ENCODE measurements at regions not wholly inside any gene's neighbourhood (a gene's known extent, or its start where the extent isn't known, plus 50 kb on each side); places are given as distances from the start of the nearest gene placed in this dataset.
"Not testable (repeated sequence)": the region's sequence is repeated elsewhere in the genome, so short reads cannot be mapped to it uniquely, and the experiment has no call there.

DNA sequence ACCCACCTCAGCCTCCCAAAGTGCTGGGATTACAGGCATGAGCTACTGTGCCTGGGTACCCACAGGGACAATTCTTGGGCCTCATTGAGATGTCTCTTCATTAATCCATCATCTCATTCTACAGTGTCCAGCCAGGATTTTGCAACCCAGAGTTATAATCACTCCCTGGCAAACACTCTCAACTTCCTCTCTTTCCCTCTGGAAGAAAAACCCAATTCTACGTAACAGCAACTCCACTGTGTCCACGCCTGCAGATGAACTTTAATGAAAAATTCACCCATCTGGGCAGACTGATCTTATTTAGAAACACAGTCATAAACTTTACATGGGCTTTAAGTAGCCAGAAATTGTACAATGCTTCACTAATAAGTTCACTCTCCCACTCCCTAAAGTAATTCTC lies 90.1 kb upstream of the ABCC4 start:
- no peak for DNase-seq

DNA sequence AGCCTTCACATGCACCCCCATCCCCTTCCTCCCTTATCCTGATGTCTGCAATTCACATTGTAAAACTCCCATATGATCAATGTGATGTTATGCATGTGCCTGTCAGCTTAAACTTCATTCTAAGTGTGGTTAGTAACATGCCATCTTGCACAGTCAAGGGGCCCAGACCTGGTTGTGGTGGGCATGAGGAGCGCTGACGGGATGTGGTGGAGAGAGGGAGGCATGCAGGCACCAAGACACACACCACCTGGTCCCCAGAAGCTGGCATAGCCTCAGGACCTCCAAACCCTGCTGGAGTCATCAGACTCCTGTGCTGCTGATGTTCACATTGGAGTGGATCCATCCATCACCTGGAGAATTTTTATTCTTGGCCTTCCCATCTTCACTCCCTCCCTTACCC lies 90.5 kb upstream of the ABCC4 start:
- no peak for DNase-seq

DNA sequence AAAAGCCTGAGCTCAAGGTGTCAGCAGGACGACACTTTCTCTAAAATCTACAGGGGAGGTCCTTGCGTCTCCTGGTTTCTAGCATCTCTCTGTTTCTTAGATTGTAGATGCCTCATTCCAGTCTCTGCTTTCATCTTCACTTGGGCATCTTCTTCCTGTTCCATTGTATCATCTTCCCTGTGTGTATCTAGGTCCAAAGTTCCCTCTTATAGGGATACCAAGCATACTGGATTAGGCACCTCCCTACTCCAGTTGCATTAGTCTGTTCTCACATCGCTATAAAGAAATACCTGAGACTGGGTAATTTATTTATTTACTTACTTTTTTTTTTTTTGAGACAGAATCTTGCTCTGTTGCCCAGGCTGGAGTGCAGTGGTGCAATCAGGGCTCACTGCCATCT lies 91.3 kb upstream of the ABCC4 start:
- DNase-seq, result no peak

DNA sequence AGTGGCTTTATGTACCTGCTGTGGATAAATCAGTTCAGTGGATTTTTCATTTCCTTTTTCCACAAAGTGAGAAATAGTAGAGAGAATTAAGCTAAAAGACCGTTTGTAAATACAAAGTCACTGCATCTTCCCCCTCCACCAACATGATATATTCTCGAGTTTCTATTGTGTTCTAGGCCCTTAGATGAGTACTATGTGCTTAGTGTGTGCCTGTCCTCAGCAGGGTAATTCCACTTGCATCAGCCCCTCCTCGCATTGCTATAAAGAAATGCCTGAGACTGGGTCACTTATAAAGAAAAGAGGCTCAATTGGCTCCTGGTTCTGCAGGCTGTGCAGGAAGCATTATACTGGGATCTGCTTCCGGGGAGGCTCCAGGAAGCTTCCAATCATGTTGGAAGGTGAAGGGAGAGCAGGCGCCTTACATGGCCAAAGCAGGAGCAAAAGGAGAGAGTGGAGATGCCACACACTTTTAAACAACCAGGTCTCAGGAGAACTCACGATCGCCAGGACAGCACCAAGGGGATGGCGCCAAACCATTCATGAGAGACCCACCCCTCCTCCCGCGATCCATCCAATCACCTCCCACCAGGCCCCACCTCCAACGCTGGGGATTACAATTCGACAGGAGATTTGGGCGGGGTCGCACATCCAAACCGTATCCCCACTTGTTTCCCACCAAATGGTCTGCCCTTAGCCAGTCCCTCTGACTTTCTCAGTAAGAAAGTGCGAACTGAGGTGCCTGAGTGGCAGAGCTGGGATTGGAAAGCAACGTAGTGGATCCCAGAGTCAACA lies 102.3 kb upstream of the ABCC4 start:
- DNase-seq, result peak; percentile 48

DNA sequence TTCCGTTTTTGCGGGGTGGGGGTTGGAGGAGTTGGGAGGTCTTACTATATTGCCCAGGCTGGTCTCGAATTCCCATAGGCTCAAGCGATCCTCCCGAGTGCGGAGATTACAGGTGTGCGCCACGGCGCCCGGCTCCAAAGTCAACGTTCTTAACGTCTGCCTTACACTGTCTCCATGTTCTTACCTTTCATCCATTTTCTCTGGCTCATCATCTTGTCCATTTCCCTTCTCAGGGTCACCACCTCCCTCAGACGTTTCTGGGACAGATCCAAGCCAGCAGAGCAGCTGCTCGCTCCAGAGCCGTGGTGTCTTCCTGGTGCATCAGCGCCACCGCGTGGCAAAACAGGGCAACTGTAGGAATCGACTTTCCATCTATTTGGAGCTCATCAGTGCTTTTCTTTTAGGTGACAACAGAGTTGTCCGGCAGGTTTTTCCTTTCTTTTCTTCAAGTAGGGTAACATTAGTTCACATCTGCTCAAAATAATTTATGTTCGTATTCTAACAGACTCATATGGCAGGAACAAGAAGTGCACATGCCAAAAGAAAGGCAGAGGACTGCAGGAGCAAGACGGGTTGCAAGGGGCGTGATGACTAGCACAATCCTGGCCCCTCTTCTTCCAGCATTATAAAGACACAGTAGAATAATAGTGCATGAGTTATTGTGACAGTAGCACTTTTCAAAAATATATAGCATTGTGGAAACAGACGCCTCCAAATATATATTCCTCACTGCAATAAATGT lies 103.1 kb upstream of the ABCC4 start:
- DNase-seq, result peak; percentile 84

DNA sequence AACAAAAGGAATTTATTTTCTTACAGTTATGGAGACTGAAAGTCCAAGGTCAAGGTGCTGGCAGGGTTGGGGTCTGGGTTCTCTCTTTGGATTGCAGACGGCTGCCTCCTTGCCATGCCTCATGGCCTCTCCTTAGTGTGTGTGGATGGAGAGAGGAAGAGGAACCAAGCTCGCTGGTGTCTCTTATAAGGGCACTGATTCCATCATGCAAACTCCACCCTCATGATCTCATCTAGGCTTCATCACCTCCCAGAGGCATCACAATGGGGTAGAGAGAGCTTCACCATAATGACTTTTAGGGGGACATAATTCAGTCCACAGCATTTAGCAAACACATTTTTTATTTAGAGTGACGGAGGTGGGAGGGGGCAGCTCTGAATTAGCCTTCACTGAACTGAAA lies 104.9 kb upstream of the ABCC4 start:
- no peak for DNase-seq

DNA sequence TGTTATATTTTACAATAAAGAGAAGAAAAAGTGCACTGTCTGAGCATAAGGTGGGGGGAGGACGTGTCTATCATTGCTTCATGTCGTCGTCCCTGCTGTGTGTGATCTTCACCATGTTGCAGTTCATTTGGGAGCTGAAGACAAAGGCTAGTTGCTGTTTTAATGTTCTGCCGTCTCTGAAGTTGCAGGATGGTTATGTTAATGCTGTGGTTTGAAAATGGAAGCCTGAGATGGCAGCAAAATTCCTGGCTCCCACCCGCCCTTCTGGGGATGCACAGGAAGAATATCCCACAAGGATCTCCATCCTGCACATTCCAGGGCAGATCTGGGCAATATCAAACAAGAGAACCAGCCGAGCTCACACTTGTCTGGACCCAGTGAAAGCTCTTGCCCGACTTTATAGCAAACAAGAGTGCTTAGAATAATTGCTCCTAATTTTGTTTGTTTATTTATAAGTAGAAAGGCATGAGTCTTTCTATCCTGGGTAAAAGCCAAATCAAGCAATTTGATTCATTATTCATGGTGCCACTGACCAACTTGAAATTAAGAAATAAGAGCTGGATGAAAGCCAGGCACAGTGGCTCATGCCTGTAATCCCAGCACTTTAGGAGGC lies 110.3 kb upstream of the ABCC4 start:
- DNase-seq, result no peak

DNA sequence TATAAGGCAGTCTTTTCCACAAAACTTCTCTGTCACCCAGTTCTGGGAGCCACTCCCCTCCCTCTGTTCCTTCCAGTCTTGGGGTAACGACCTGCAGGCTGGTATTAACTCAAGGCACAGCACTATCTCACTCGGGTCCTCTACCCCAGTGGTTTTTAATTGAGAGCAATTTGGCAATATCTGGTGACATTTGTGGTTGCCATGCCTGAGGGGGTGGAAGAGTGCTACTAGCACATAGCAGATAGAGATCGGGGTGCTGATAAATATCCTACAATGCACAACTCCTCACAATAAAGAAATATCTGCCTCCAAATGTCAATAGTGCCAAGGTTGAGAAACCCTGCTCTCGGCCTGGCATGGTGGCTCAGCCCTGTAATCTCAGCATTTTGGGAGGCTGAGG lies 117.7 kb upstream of the ABCC4 start:
- no peak for DNase-seq

DNA sequence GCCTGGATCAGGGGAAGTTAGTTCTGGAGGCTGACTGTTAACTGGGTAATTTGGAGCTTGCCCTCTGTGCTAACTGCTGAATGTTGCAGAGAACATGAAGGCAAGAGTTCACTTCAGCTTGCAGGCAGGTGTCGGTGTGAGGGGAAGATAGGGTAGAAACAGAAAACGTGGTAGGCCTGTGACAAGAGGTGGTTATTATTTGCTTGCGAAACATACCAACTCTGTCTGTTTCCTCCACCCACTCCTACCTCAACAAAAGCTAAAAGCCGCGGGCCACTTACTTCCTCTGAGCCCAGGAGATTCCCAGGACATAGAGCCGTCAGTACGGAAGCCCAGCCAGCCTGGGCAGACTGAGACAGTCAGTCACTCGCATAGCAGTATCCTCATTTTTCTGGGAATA lies 119.2 kb upstream of the ABCC4 start:
- DNase-seq, result no peak

DNA sequence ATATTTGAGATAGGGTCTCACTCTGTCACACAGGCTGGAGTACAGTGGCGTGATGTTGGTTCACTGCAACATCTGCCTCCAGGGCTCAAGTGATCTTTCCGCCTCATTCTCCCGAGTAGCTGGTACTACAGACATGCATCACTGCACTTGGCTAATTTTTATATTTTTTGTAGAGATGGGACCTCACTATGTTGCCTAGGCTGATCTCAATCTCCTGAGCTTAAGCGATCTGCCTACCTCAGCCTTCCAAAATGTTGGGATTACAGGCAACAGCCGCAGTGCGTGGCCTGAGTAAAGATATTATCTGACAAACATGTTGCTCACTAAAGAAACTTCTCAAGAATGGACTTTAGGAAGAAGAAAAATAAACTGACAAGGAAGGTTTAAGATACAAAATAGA lies 125.4 kb upstream of the ABCC4 start:
- DNase-seq, result no peak

DNA sequence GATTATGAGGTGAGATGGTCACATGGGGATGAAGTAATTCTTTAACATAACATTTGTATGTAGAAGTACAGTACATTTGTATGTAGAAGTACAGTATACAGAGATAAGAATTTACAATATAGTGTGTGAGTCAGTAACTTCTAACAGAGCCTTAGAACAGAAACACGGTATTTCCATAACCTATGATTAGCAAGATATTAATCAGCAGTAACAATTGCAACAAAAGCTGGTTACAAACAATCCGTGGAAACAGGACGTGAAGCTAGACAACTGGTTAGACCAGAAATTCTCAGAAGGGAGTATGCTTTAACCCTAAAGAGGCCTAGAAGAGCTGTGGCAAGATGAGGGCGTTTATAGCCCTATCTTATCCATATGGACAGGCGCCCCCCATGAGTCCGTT lies 122.0 kb upstream of the CLDN10 start:
- DNase-seq, result not testable (repeated sequence)

DNA sequence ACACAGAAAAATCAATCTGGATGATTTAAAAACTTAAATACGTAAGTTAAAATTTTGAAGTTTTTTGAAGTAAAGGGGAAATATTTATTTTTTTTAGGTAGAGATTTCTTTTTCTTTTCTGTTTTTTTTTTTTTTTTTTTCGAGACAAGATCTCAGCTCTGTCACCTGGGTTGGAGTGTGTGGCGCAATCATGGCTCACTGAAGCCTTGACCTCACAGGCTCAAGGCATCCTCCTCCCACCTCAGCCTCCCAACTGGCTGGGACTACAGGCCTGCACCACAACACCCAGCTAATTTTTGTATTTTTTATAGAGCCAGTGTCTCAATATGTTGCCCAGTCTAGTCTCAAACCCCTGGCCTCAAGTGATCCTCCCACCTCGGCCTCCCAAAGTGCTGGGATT lies 120.4 kb upstream of the CLDN10 start:
- no peak for DNase-seq

DNA sequence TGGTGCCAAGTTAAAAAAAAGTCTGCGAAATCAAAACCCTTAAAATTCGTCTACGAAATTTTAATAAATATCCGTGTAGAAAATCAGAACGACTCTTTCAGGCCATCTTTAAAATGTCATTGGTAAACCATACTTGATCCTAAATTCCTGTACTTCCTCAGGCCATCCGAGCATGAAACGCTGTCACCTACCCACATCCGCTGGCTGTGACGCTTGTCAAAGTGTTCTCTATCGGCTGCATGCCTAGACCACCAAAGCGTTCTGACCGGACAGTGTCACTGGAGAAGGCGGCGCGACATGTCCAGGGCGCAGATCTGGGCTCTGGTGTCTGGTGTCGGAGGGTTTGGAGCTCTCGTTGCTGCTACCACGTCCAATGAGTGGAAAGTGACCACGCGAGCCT lies 119.0 kb upstream of the CLDN10 start:
- DNase-seq, result no peak

DNA sequence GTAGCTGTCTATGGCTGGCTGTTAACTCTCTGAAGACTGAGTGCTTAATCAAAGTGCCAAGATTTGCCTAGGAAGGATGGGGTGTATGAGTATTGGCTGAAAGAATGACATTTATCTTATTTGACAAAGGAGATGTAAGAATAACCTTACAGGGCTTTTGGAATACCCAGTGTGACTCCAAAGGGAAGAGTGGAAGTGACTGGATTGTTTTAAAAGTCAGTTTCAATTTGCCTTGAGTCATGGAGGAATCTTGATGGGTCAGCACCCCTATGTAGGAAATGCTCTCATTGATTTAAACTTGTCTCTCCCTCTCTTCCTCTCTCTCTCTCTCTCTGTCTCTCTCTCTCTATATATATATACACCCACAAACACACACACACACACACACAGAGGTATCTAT lies 118.4 kb upstream of the CLDN10 start:
- DNase-seq, result no peak

DNA sequence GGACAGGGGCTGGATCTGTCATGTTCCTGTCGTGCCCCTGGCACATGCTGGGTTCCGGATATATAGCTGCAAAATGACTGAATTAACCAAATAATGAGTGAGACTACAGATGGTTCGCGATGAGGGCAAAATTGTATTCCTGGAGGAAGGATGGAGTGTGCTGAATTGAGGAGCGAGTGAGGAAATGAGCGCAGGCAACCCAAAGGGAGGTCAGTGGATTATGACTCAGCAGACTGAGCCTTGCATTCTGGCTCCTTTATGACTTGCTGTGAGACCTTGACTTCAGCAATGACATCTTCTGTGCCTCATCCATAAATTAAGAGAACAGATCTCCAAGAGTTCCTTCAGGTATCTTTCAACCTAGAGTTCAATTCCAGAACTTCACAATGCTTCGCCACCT lies 115.0 kb upstream of the CLDN10 start:
- DNase-seq, result no peak

DNA sequence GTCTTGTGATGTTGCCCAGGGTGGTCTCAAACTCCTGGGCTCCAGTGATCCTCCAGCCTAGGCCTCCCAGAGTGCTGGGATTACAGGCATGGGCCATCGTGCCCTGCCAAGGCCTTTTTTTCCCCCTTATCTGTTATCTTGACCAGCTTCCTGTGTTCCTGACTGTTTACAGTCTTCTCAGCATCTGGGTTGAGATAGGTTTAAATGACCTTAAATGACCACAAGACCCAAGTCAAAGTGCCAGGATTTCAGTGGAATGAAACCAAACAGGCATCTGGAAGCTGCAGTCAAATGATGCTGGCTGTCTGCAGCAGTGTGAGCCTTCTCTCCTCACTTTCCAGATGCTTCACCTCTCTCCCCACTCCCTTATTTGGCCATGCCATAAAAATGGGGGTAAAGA lies 114.2 kb upstream of the CLDN10 start:
- DNase-seq, result no peak

DNA sequence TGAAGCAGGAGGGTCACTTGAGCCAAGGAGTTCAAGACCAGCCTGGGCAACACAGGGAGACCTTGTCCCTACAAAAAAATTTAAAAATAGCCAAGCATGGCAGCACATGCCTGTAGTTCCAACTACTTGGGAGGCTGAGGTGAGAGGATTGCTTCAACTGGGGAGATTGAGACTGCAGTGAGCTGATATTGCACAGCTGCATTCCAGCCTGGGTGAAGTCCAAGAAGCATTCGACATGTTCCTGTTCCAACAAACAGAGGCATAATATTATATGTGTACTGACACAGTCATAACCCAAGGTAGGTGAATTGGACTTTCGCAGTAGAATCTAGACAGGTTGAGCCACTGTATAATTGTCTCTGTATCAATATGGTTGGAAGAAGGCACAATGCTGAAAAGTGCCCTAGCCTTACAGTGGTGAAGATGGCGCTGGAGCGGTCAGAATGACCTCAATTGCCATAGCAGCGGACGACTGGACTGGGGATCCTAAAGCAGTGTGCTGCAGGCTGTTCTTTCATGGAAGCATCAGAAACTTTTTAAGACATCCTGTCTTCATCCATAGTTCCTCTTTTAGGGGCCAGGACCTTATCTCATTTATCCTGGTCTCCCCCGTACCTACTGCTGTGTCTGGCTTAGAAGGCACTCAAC lies 112.0 kb upstream of the CLDN10 start:
- no peak for DNase-seq

DNA sequence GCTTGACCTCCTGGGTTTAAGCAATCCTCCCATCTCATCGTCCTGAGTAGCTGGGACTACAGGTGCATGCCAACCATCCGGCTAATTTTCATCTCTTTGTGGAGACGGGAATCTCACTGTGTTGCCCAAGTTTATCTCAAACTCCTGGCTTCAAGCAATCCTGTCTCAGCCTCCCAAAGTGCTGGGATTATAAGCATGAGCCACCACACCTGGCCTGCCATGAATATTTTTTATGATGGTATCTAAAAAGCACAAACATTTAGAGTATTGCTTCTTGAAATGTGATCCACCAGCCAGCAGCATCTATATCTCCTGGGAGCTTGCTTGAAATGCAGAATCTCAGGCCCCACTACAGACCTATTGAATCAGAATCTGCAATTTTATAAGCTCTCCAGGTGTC lies 111.2 kb upstream of the CLDN10 start:
- no peak for DNase-seq

DNA sequence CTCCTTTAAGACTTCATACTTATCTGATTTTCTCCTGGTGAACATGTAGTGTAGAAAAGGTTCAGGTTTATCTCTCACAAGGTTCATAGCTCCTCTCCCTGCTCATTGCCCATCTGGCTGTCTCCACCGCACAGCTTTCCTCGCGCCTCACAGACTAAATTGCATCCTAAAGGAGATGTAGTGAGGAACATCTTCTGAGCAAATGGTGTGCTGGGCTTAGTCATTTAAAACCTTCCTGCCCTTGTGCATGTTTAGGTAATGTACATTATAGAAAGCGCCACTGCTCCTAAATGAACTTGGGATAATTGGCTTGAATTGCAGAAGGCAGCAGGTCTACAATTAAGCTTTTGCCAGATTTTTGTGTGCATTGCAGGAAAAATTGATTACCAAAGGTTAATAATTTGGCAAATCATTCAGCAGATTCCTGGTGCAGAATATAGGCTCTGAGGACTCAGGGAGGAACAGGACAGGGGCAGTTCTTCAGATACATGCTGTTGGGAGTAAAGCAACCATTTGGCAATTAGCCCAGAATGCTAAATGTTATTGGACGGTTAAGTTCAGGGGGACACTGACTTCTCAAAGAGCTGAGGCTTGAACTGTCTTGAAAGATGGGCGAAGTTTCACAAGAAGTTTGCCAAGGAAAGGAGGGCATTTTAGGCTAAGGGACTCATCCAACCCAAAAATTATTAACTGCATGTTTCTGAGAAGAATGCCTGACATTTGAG lies 108.4 kb upstream of the CLDN10 start:
- DNase-seq, result no peak

DNA sequence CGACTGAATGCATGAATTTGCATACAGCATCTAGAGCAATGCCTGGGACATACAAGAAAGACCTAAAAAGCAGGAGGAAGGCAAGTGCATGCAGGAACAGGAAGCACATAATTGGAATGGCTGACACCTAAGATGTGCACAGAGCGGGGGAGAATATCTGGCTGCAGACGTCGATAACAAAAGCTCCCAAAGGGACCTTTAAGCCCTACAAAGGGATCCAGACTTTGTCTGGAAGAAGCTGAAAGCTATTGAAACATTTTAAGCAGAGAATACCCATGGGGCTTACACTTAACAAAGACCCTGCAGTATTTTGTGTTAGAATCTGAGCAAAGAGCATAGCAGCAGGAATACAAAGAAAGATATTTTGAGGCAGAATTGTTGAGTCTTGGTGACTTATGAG lies 107.4 kb upstream of the CLDN10 start:
- DNase-seq, result no peak

DNA sequence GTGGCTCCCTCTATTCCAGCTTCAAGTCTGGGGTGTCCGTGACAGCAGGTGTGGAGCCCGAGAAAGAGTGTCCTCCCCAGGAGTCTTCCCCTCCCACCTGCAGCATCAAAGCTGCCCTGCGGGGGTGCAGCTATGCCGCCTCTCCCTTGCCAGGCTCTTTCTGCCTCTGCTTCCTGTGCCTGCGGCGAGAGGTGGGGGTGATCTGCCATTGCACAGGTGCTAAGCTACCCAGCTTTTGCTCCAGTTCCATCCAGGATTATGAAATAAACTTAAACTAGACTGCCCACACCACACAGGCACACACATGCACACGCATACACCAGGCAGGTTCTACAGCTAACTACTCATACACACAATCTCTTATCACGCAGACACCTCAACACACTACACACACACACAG lies 104.7 kb upstream of the CLDN10 start:
- no peak for DNase-seq

DNA sequence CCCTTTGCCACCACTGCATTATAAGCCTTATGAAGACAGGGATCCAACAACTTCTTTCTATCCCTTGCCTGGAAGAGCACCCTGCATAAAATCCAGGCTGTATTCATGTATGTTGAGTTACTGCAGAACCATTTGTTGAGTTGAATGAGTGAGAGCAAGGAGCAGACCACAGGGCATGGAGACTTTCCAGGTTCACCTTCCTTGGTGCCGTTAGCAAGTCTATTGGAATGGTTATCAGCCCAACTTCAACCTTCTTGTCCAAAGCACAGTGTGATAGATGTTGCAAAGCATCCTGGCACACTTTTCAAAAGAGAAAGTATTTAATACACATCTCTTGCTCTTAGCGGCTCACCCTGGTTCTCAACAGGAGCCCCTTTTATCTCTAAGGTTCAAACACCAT lies 100.9 kb upstream of the CLDN10 start:
- DNase-seq, result no peak

DNA sequence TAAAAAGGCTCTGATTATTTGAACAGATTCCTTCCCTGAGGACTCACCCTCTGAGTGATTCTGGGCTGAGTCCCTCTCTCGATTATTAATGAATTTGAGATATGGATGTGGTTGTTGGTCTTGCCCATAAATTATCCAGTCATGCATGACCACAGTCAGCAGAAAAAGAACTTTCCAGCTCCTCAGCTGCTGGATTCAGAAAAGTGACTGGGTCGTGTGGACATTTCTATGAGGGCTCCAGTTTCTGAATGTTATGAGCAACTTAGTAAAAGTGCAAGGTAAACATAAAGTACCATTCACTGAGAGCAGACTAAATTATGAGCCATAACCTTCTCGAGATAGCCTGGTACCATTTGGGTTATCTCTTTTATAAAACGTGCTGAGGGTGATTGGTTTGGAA lies 100.1 kb upstream of the CLDN10 start:
- DNase-seq, result peak; percentile 61
